Activated T-cell treated with anti-CD3 and anti-CD28 coated beads, Interleukin-2, amount 50 U/mL, for 72 hours (primary cell): ENCODE measurements at regions not wholly inside any gene's neighbourhood (a gene's known extent, or its start where the extent isn't known, plus 50 kb on each side); places are given as distances from the start of the nearest gene placed in this dataset.
A peak's percentile ranks its signal among the peaks of the same experiment; 100 is the strongest.
"Not testable (repeated sequence)": the region's sequence is repeated elsewhere in the genome, so short reads cannot be mapped to it uniquely, and the experiment has no call there.

ENCODE experiments used
- ATAC-seq, 2 donors: fragments of 150-1000 bp; cut with Tn5 transposase; replicated peaks in 1 of 2; 2 replicates each; pipeline ENCODE4 v1.10.0; 2021; ENCODE audit warnings: moderate library complexity in 2 of 2, mild to moderate bottlenecking in 1 of 2
- DNase-seq, 2 donors: peaks; one replicate each; pipeline ENCODE4 v3.0.0; 2021 to 2022; ENCODE audit warnings: mixed read lengths in 1 of 2
- H3K27ac Mint-ChIP-seq: one replicate; pipeline ENCODE4 v1.8.0; 2022; ENCODE audit warnings: mild to moderate bottlenecking, moderate library complexity, mixed read lengths
- H3K27me3 Mint-ChIP-seq: one replicate; pipeline ENCODE4 v1.8.0; 2022; ENCODE audit warnings: low read depth, mixed read lengths
- H3K36me3 Mint-ChIP-seq, 2 donors: one replicate each; pipeline ENCODE4 v1.8.0; 2022; ENCODE audit warnings: mixed read lengths in 2 of 2, mild to moderate bottlenecking in 1 of 2; ENCODE audit not compliant: insufficient read depth in 2 of 2
- H3K4me1 Mint-ChIP-seq: one replicate; pipeline ENCODE4 v1.8.0; 2022; ENCODE audit warnings: low read depth, mixed read lengths
- H3K4me3 Mint-ChIP-seq, 2 donors: one replicate each; pipeline ENCODE4 v1.8.0; 2022; ENCODE audit warnings: mild to moderate bottlenecking in 2 of 2, mixed read lengths in 2 of 2, moderate library complexity in 2 of 2
- H3K9me3 Mint-ChIP-seq, 2 donors: one replicate each; pipeline ENCODE4 v1.8.0; 2022; ENCODE audit warnings: mixed read lengths in 2 of 2

GRCh38 chr7:149692056-149692455 is 81.3 kb downstream of the ZNF467 start:
- H3K27ac Mint-ChIP-seq = no peak overlapping the region
- peaks cover 0 to 1% of the 10 kb centered on the region in 2 donors for H3K9me3 Mint-ChIP-seq
- H3K4me1 Mint-ChIP-seq = peaks cover 7% of the 10 kb centered on the region
- DNase-seq = no peak
- no peaks in the 10 kb centered on the region for H3K36me3 Mint-ChIP-seq
- H3K4me3 Mint-ChIP-seq = no peak overlapping the region
- ATAC-seq = no peak
- peaks cover 63% of the 10 kb centered on the region for H3K27me3 Mint-ChIP-seq

- ATAC-seq (peak; percentile 21 to 58), DNase-seq (no peak)
- H3K4me3 Mint-ChIP-seq = no peak overlapping the region
- H3K9me3 Mint-ChIP-seq = peaks cover 0 to 1% of the 10 kb centered on the region in 2 donors
- H3K27ac Mint-ChIP-seq = no peak overlapping the region
- no peaks in the 10 kb centered on the region for H3K36me3 Mint-ChIP-seq
- H3K27me3 Mint-ChIP-seq = peaks cover 62% of the 10 kb centered on the region
- H3K4me1 Mint-ChIP-seq = peaks cover 7% of the 10 kb centered on the region
These were observed 82.5 kb downstream of the ZNF467 start for GRCh38 chr7:149690688-149691446.

GRCh38 chr7:149689291-149689721 is 84.1 kb downstream of the ZNF467 start:
- H3K36me3 Mint-ChIP-seq = no peaks in the 10 kb centered on the region
- H3K27me3 Mint-ChIP-seq = peaks cover 48% of the 10 kb centered on the region
- ATAC-seq (no peak), DNase-seq (no peak)
- H3K4me1 Mint-ChIP-seq = peaks cover 7% of the 10 kb centered on the region
- H3K27ac Mint-ChIP-seq = no peak overlapping the region
- H3K4me3 Mint-ChIP-seq = no peak overlapping the region
- H3K9me3 Mint-ChIP-seq = peaks cover 0 to 1% of the 10 kb centered on the region in 2 donors

- Mint-ChIP-seq H3K4me1 (peaks cover 7% of the 10 kb centered on the region), H3K4me3 (no peak overlapping the region), H3K27ac (no peak overlapping the region), H3K27me3 (peaks cover 52% of the 10 kb centered on the region), H3K36me3 (no peaks in the 10 kb centered on the region), H3K9me3 (peaks cover 0 to 1% of the 10 kb centered on the region in 2 donors)
- ATAC-seq = no peak
- DNase-seq = no peak
These were observed 84.6 kb downstream of the ZNF467 start for GRCh38 chr7:149688836-149689235.

- H3K27ac Mint-ChIP-seq, DNase-seq, H3K36me3 Mint-ChIP-seq, H3K9me3 Mint-ChIP-seq, ATAC-seq, H3K4me3 Mint-ChIP-seq, H3K4me1 Mint-ChIP-seq: not testable (repeated sequence)
- peaks cover 47% of the 10 kb centered on the region for H3K27me3 Mint-ChIP-seq
These were observed 85.6 kb downstream of the ZNF467 start for GRCh38 chr7:149687820-149688219.

- H3K9me3 Mint-ChIP-seq = peaks cover 1% of the 10 kb centered on the region in 2 donors
- ATAC-seq (no peak), DNase-seq (no peak)
- no peak overlapping the region for H3K4me3 Mint-ChIP-seq
- no peaks in the 10 kb centered on the region for H3K36me3 Mint-ChIP-seq
- peaks cover 49% of the 10 kb centered on the region for H3K27me3 Mint-ChIP-seq
- no peak overlapping the region for H3K27ac Mint-ChIP-seq
- H3K4me1 Mint-ChIP-seq = peaks cover 7% of the 10 kb centered on the region
These were observed 86.9 kb downstream of the ZNF467 start for GRCh38 chr7:149686449-149686848.

- Mint-ChIP-seq H3K4me1 (peaks cover 7% of the 10 kb centered on the region), H3K9me3 (peaks cover 1% of the 10 kb centered on the region in 2 donors), H3K27me3 (peaks cover 49% of the 10 kb centered on the region), H3K4me3 (no peak overlapping the region), H3K36me3 (no peaks in the 10 kb centered on the region), H3K27ac (no peak overlapping the region)
- ATAC-seq (no peak), DNase-seq (no peak)
These were observed 87.4 kb downstream of the ZNF467 start for GRCh38 chr7:149686011-149686410.

- peaks cover 49% of the 10 kb centered on the region for H3K27me3 Mint-ChIP-seq
- H3K4me1 Mint-ChIP-seq = peaks cover 3% of the 10 kb centered on the region
These were observed 87.9 kb downstream of the ZNF467 start for GRCh38 chr7:149685455-149685854.

GRCh38 chr7:149683898-149684297 is 89.5 kb downstream of the ZNF467 start:
- no peaks in the 10 kb centered on the region for H3K36me3 Mint-ChIP-seq
- no peak overlapping the region for H3K4me3 Mint-ChIP-seq
- no peak for ATAC-seq
- H3K4me1 Mint-ChIP-seq = no peaks in the 10 kb centered on the region
- DNase-seq = no peak
- no peak overlapping the region for H3K27ac Mint-ChIP-seq
- H3K9me3 Mint-ChIP-seq = peaks cover 1 to 5% of the 10 kb centered on the region in 2 donors
- peaks cover 49% of the 10 kb centered on the region for H3K27me3 Mint-ChIP-seq

More at GRCh38 chr7:149685455-149685854, 87.9 kb downstream of the ZNF467 start:
- DNase-seq (no peak), ATAC-seq (no peak)
- Mint-ChIP-seq H3K4me3 (no peak overlapping the region), H3K9me3 (peaks cover 1 to 5% of the 10 kb centered on the region in 2 donors), H3K27ac (no peak overlapping the region), H3K36me3 (no peaks in the 10 kb centered on the region)

GRCh38 chr7:149683181-149683580 is 90.2 kb downstream of the ZNF467 start:
- Mint-ChIP-seq H3K27me3 (peaks cover 50% of the 10 kb centered on the region), H3K4me3 (no peak overlapping the region), H3K36me3 (no peaks in the 10 kb centered on the region), H3K9me3 (peaks cover 1 to 5% of the 10 kb centered on the region in 2 donors), H3K4me1 (no peaks in the 10 kb centered on the region), H3K27ac (no peak overlapping the region)
- ATAC-seq (no peak), DNase-seq (no peak)

GRCh38 chr7:149682038-149682437 is 91.3 kb downstream of the ZNF467 start:
- Mint-ChIP-seq H3K36me3 (no peaks in the 10 kb centered on the region), H3K27ac (no peak overlapping the region), H3K27me3 (peaks cover 58% of the 10 kb centered on the region), H3K4me1 (no peaks in the 10 kb centered on the region), H3K4me3 (no peak overlapping the region), H3K9me3 (peaks cover 0 to 5% of the 10 kb centered on the region in 2 donors)
- DNase-seq (no peak), ATAC-seq (no peak)

GRCh38 chr7:149681274-149681673 is 92.1 kb downstream of the ZNF467 start:
- Mint-ChIP-seq H3K36me3 (no peaks in the 10 kb centered on the region), H3K9me3 (peaks cover 0 to 5% of the 10 kb centered on the region in 2 donors), H3K4me1 (no peaks in the 10 kb centered on the region), H3K27ac (no peak overlapping the region), H3K4me3 (no peak overlapping the region), H3K27me3 (peaks cover 63% of the 10 kb centered on the region)
- DNase-seq (no peak), ATAC-seq (no peak)

GRCh38 chr7:149680331-149681025 is 92.9 kb downstream of the ZNF467 start:
- ATAC-seq = no peak
- Mint-ChIP-seq H3K36me3 (no peaks in the 10 kb centered on the region), H3K4me1 (no peaks in the 10 kb centered on the region), H3K27me3 (peaks cover 63% of the 10 kb centered on the region), H3K9me3 (peaks cover 0 to 5% of the 10 kb centered on the region in 2 donors), H3K27ac (no peak overlapping the region), H3K4me3 (no peak overlapping the region)
- DNase-seq = no peak
